ENCODE measurements at regions not wholly inside any gene's neighbourhood (a gene's known extent, or its start where the extent isn't known, plus 50 kb on each side); places are given as distances from the start of the nearest gene placed in this dataset.
"Not testable (repeated sequence)": the region's sequence is repeated elsewhere in the genome, so short reads cannot be mapped to it uniquely, and the experiment has no call there.

GRCh38 chr17:31674717-31675349 lies 184.2 kb downstream of the COPRS start:
- no peak for DNase-seq

- no peak for DNase-seq
Observed at GRCh38 chr17:31674305-31674704, 184.7 kb downstream of the COPRS start.

GRCh38 chr17:31673076-31673475 lies 186.0 kb downstream of the COPRS start:
- DNase-seq: no peak

- no peak for DNase-seq
Observed at GRCh38 chr17:31672161-31672819, 186.8 kb downstream of the COPRS start.

- no peak for DNase-seq
Observed at GRCh38 chr17:31663576-31663975, 195.5 kb downstream of the COPRS start.

GRCh38 chr17:31660684-31661083 lies 198.4 kb downstream of the COPRS start:
- DNase-seq: no peak

GRCh38 chr17:31657876-31658275 lies 201.2 kb downstream of the COPRS start:
- no peak for DNase-seq

GRCh38 chr17:31654936-31655335 lies 204.1 kb downstream of the COPRS start:
- DNase-seq: no peak

GRCh38 chr17:31653691-31654090 lies 205.4 kb downstream of the COPRS start:
- no peak for DNase-seq

- no peak for DNase-seq
Observed at GRCh38 chr17:31650756-31651520, 208.1 kb downstream of the COPRS start.

GRCh38 chr17:31649302-31649701 lies 209.7 kb downstream of the COPRS start:
- DNase-seq: no peak

- no peak for DNase-seq
Observed at GRCh38 chr17:31647661-31648060, 211.4 kb downstream of the COPRS start.

- DNase-seq: no peak
Observed at GRCh38 chr17:31646642-31647041, 212.4 kb downstream of the COPRS start.

- DNase-seq: no peak
Observed at GRCh38 chr17:31645351-31645750, 213.7 kb downstream of the COPRS start.

GRCh38 chr17:31631766-31632165 lies 227.3 kb downstream of the COPRS start:
- DNase-seq: no peak

GRCh38 chr17:31630866-31631265 lies 228.2 kb downstream of the COPRS start:
- DNase-seq: not testable (repeated sequence)

- DNase-seq: no peak
Observed at GRCh38 chr17:31629696-31630470, 229.2 kb downstream of the COPRS start.

- no peak for DNase-seq
Observed at GRCh38 chr17:31627960-31628359, 231.1 kb downstream of the COPRS start.

GRCh38 chr17:31623990-31624389 lies 232.5 kb downstream of the RAB11FIP4 start:
- DNase-seq: no peak

- no peak for DNase-seq
Observed at GRCh38 chr17:31622500-31622899, 231.0 kb downstream of the RAB11FIP4 start.

GRCh38 chr17:31621566-31621965 lies 230.1 kb downstream of the RAB11FIP4 start:
- DNase-seq: no peak

- DNase-seq: not testable (repeated sequence)
Observed at GRCh38 chr17:31611053-31611452, 219.6 kb downstream of the RAB11FIP4 start.

All from 8988T (cell line).